ENCODE measurements at regions not wholly inside any gene's neighbourhood (a gene's known extent, or its start where the extent isn't known, plus 50 kb on each side); places are given as distances from the start of the nearest gene placed in this dataset.

- no peak overlapping the region for H3K4me2 ChIP-seq (ENCODE audit: low read length)
- no peaks in the 10 kb centered on the region for H3K4me1 ChIP-seq (ENCODE audit: insufficient read depth, low read length, poor library complexity, severe bottlenecking)
- no peak for DNase-seq (ENCODE audit: low spot score)
- H3K36me3 ChIP-seq (ENCODE audit: insufficient read depth, low read length): no peaks in the 10 kb centered on the region
- TF ChIP-seq EZH2phosphoT487 (IDR thresholded peaks at IDR 0.05; ENCODE audit: borderline replicate concordance, low read depth, low read length) (no peak), CTCF (conservative IDR thresholded peaks at IDR 0.05; ENCODE audit: low read length) (no peak)
- H4K20me1 ChIP-seq (ENCODE audit: insufficient read depth, low read length): no peaks in the 10 kb centered on the region
- H3K79me2 ChIP-seq (ENCODE audit: insufficient read depth, low read depth, low read length): no peaks in the 10 kb centered on the region
- H3K9me3 ChIP-seq (ENCODE audit: low read length): no peaks in the 10 kb centered on the region
- CTCF ChIA-PET (ENCODE audit: unreplicated experiment): no interaction called here
- H3K27ac ChIP-seq (ENCODE audit: low read depth, low read length, poor library complexity, severe bottlenecking): no peak overlapping the region
- H2AFZ ChIP-seq (ENCODE audit: low read length): no peak overlapping the region
- no peaks in the 10 kb centered on the region for H3K9me2 ChIP-seq (ENCODE audit: insufficient read depth, low read length)
- BruUV-seq (replicated peaks): no TSS peak
- H3K4me3 ChIP-seq (ENCODE audit: low read depth, low read length, poor library complexity, severe bottlenecking): no peak overlapping the region
- POLR2A ChIA-PET: interaction anchor here (0.6 to 1.1 kb wide), 3 partner anchors 9 to 507 kb away, joined by 3 to 5 read pairs (median 4); no protein-coding TSS in a partner anchor
- intact Hi-C loops (cut with micrococcal nuclease; ENCODE audit: unreplicated experiment): no loop called here
Observed at GRCh38 chr6:17001188-17001587, 100.7 kb upstream of the STMND1 start.

- Histone ChIP-seq H4K20me1 (ENCODE audit: insufficient read depth, low read length) (no peaks in the 10 kb centered on the region), H3K4me3 (ENCODE audit: low read depth, low read length, poor library complexity, severe bottlenecking) (no peak overlapping the region), H3K79me2 (ENCODE audit: insufficient read depth, low read depth, low read length) (no peaks in the 10 kb centered on the region), H3K36me3 (ENCODE audit: insufficient read depth, low read length) (no peaks in the 10 kb centered on the region), H3K9me3 (ENCODE audit: low read length) (no peaks in the 10 kb centered on the region), H3K4me2 (ENCODE audit: low read length) (no peak overlapping the region), H3K9me2 (ENCODE audit: insufficient read depth, low read length) (no peaks in the 10 kb centered on the region), H3K4me1 (ENCODE audit: insufficient read depth, low read length, poor library complexity, severe bottlenecking) (no peaks in the 10 kb centered on the region), H2AFZ (ENCODE audit: low read length) (no peak overlapping the region), H3K27ac (ENCODE audit: low read depth, low read length, poor library complexity, severe bottlenecking) (no peak overlapping the region)
- ChIA-PET POLR2A (no interaction called here), CTCF (ENCODE audit: unreplicated experiment) (no interaction called here)
- intact Hi-C loops (cut with micrococcal nuclease; ENCODE audit: unreplicated experiment): no loop called here
- TF ChIP-seq EZH2phosphoT487 (IDR thresholded peaks at IDR 0.05; ENCODE audit: borderline replicate concordance, low read depth, low read length) (no peak), CTCF (conservative IDR thresholded peaks at IDR 0.05; ENCODE audit: low read length) (no peak)
- DNase-seq (ENCODE audit: low spot score): no peak
- no TSS peak for BruUV-seq (replicated peaks)
Observed at GRCh38 chr6:16999491-17000436, 102.1 kb upstream of the STMND1 start.

GRCh38 chr6:16998461-16998860 is 103.4 kb upstream of the STMND1 start:
- no peaks in the 10 kb centered on the region for H4K20me1 ChIP-seq (ENCODE audit: insufficient read depth, low read length)
- intact Hi-C loops (cut with micrococcal nuclease; ENCODE audit: unreplicated experiment): no loop called here
- DNase-seq (ENCODE audit: low spot score): no peak
- H3K36me3 ChIP-seq (ENCODE audit: insufficient read depth, low read length): no peaks in the 10 kb centered on the region
- TF ChIP-seq EZH2phosphoT487 (IDR thresholded peaks at IDR 0.05; ENCODE audit: borderline replicate concordance, low read depth, low read length) (no peak), CTCF (conservative IDR thresholded peaks at IDR 0.05; ENCODE audit: low read length) (no peak)
- no TSS peak for BruUV-seq (replicated peaks)
- no peak overlapping the region for H2AFZ ChIP-seq (ENCODE audit: low read length)
- no peaks in the 10 kb centered on the region for H3K9me3 ChIP-seq (ENCODE audit: low read length)
- ChIA-PET POLR2A (no interaction called here), CTCF (ENCODE audit: unreplicated experiment) (no interaction called here)
- no peaks in the 10 kb centered on the region for H3K9me2 ChIP-seq (ENCODE audit: insufficient read depth, low read length)
- no peak overlapping the region for H3K4me3 ChIP-seq (ENCODE audit: low read depth, low read length, poor library complexity, severe bottlenecking)
- H3K79me2 ChIP-seq (ENCODE audit: insufficient read depth, low read depth, low read length): no peaks in the 10 kb centered on the region
- no peaks in the 10 kb centered on the region for H3K4me1 ChIP-seq (ENCODE audit: insufficient read depth, low read length, poor library complexity, severe bottlenecking)
- no peak overlapping the region for H3K27ac ChIP-seq (ENCODE audit: low read depth, low read length, poor library complexity, severe bottlenecking)
- no peak overlapping the region for H3K4me2 ChIP-seq (ENCODE audit: low read length)
